Gastrocnemius medialis (tissue), 4 donors: ENCODE measurements at regions not wholly inside any gene's neighbourhood (a gene's known extent, or its start where the extent isn't known, plus 50 kb on each side); places are given as distances from the start of the nearest gene placed in this dataset.

ENCODE experiments used
- ATAC-seq, 2 donors: fragments of 150-250 bp; one replicate each; pipeline ENCODE4 v1.9.1; 2016
- DNase-seq, 2 donors: peaks; one replicate each; pipeline ENCODE4 v3.0.0-alpha.2; 2019
- H3K27ac ChIP-seq, 4 donors: fragments of 200-600 bp; sonication (generic); 1 replicate in 1 of 4; 2 replicates in 3 of 4; pipeline ENCODE4 v1.5.1; 2016 to 2018; ENCODE audit warnings: mild to moderate bottlenecking in 2 of 4, moderate library complexity in 1 of 4
- H3K27me3 ChIP-seq, 3 donors: fragments of 200-600 bp; sonication (generic) in 2 of 3; 1 replicate in 1 of 3; 2 replicates in 2 of 3; pipeline versions ENCODE4 v1.5.1 to v1.6.0; 2016 to 2019; ENCODE audit warnings: mild to moderate bottlenecking in 1 of 3, moderate library complexity in 1 of 3
- H3K36me3 ChIP-seq, 2 donors: fragments of 200-600 bp; sonication (generic) in 1 of 2; one replicate each; pipeline ENCODE4 v1.5.1; 2017 to 2018
- H3K4me1 ChIP-seq, 2 donors: fragments of 200-600 bp; sonication (generic) in 1 of 2; one replicate each; pipeline ENCODE4 v1.5.1; 2016 to 2017; ENCODE audit warnings: mild to moderate bottlenecking in 2 of 2
- H3K4me3 ChIP-seq, 4 donors: fragments of 200-600 bp; sonication (generic) in 3 of 4; 1 replicate in 1 of 4; 2 replicates in 3 of 4; pipeline ENCODE4 v1.5.1; 2016 to 2019; ENCODE audit warnings: mild to moderate bottlenecking in 2 of 4
- H3K9me3 ChIP-seq, 3 donors: fragments of 200-600 bp; sonication (generic) in 2 of 3; 1 replicate in 1 of 3; 2 replicates in 2 of 3; pipeline ENCODE4 v1.5.1; 2016 to 2019
- CTCF ChIP-seq, 5 experiments: fragments of 450-650 bp in 3 of 5; fragments of 200-600 bp in 2 of 5; sonication (generic) in 2 of 5; IDR thresholded peaks in 4 of 5; conservative IDR thresholded peaks in 1 of 5; 1 replicate in 4 of 5; 2 replicates in 1 of 5; pipeline ENCODE4 v1.5.1; 2016 to 2019; ENCODE audit warnings: antibody characterized with exemption in 5 of 5, mild to moderate bottlenecking in 3 of 5, moderate library complexity in 3 of 5
- POLR2A ChIP-seq, 2 donors: fragments of 450-650 bp; IDR thresholded peaks; one replicate each; pipeline ENCODE4 v1.6.1; 2017; ENCODE audit warnings: antibody characterized with exemption in 2 of 2, mild to moderate bottlenecking in 2 of 2, moderate library complexity in 2 of 2
- in situ Hi-C, 4 donors: fragments of 200-750 bp; cut with MboI; loops; one replicate each; pipeline versions ENCODE4 v1.15.0 to v1.8.0; 2017; ENCODE audit warnings: low sequenced_read_pairs in 4 of 4
- intact Hi-C: fragments of 100-400 bp; cut with DNase I; formaldehyde crosslinking; loops from one replicate; pipeline ENCODE4 v1.15.1; 2023; ENCODE audit warnings: low total_unique reads

- no peak overlapping the region for H3K27ac ChIP-seq
- H3K4me1 ChIP-seq = no peaks in the 10 kb centered on the region
- H3K27me3 ChIP-seq = no peaks in the 10 kb centered on the region
- intact Hi-C loops = no loop called here
- no peak for DNase-seq
- no peak overlapping the region for H3K4me3 ChIP-seq
- no peaks in the 10 kb centered on the region for H3K9me3 ChIP-seq
- in situ Hi-C loops = no loop called here
- H3K36me3 ChIP-seq = no peaks in the 10 kb centered on the region
- TF ChIP-seq POLR2A (IDR thresholded peaks at IDR 0.05) (no peak), CTCF (IDR thresholded peaks at IDR 0.05 in 4 of 5, conservative IDR thresholded peaks at IDR 0.05 in 1 of 5) (no peak)
- no peak for ATAC-seq
Measured at GRCh38 chr2:16080071-16080470, 139.7 kb downstream of the MYCN start.

- Histone ChIP-seq H3K4me3 (no peak overlapping the region), H3K4me1 (no peaks in the 10 kb centered on the region), H3K27me3 (no peaks in the 10 kb centered on the region), H3K27ac (no peak overlapping the region), H3K36me3 (no peaks in the 10 kb centered on the region), H3K9me3 (no peaks in the 10 kb centered on the region)
- in situ Hi-C loops (no loop called here), intact Hi-C loops (no loop called here)
- DNase-seq = no peak
- ATAC-seq = no peak
- no peak for TF ChIP-seq POLR2A (IDR thresholded peaks at IDR 0.05)
- TF ChIP-seq CTCF (IDR thresholded peaks at IDR 0.05 in 4 of 5, conservative IDR thresholded peaks at IDR 0.05 in 1 of 5) = no peak
Measured at GRCh38 chr2:16079637-16080036, 139.3 kb downstream of the MYCN start.

- TF ChIP-seq CTCF (IDR thresholded peaks at IDR 0.05 in 4 of 5, conservative IDR thresholded peaks at IDR 0.05 in 1 of 5) (no peak), POLR2A (IDR thresholded peaks at IDR 0.05) (no peak)
- DNase-seq = no peak
- H3K36me3 ChIP-seq = no peaks in the 10 kb centered on the region
- intact Hi-C loops (no loop called here), in situ Hi-C loops (no loop called here)
- no peaks in the 10 kb centered on the region for H3K27me3 ChIP-seq
- no peaks in the 10 kb centered on the region for H3K4me1 ChIP-seq
- no peaks in the 10 kb centered on the region for H3K9me3 ChIP-seq
- no peak overlapping the region for H3K27ac ChIP-seq
- no peak for ATAC-seq
- no peak overlapping the region for H3K4me3 ChIP-seq
Measured at GRCh38 chr2:16077601-16078000, 137.3 kb downstream of the MYCN start.

- ATAC-seq (no peak), DNase-seq (no peak)
- H3K9me3 ChIP-seq = no peaks in the 10 kb centered on the region
- H3K4me1 ChIP-seq = no peaks in the 10 kb centered on the region
- in situ Hi-C loops = no loop called here
- H3K36me3 ChIP-seq = no peaks in the 10 kb centered on the region
- TF ChIP-seq POLR2A (IDR thresholded peaks at IDR 0.05) (no peak), CTCF (IDR thresholded peaks at IDR 0.05 in 4 of 5, conservative IDR thresholded peaks at IDR 0.05 in 1 of 5) (no peak)
- no peaks in the 10 kb centered on the region for H3K27me3 ChIP-seq
- H3K27ac ChIP-seq = no peak overlapping the region
- no peak overlapping the region for H3K4me3 ChIP-seq
- intact Hi-C loops = no loop called here
Measured at GRCh38 chr2:16076911-16077310, 136.6 kb downstream of the MYCN start.
